H1 (cell line): ENCODE measurements at regions not wholly inside any gene's neighbourhood (a gene's known extent, or its start where the extent isn't known, plus 50 kb on each side); places are given as distances from the start of the nearest gene placed in this dataset.

ENCODE experiments used
- CTCF ChIA-PET: fragments of 300-600 bp; sonication (Branson Sonifier 250); formaldehyde crosslinking; loops from one replicate; lab custom pipeline; 2021; ENCODE audit not compliant: partially characterized antibody; lab: Charles Lee
- POLR2A ChIA-PET: fragments of 300-600 bp; sonication (Branson Sonifier 250); formaldehyde crosslinking; loops from one replicate; lab custom pipeline; 2021; ENCODE audit warnings: inconsistent platforms; ENCODE audit not compliant: partially characterized antibody; lab: Charles Lee
- DNase-seq, 2 experiments: peaks; one replicate each; pipeline versions ENCODE4 v3.0.0 to v3.0.0-alpha.2; 2010 to 2022; ENCODE audit warnings: low spot score in 2 of 2, low read depth in 1 of 2, mixed read lengths in 1 of 2
- FAIRE-seq: peaks from 2 replicates; lab custom pipeline; 2011; peaks lifted over from hg19 to GRCh38; lab: Jason Lieb, UNC
- H2AFZ ChIP-seq: 2 replicates; pipeline ENCODE4 v1.8.1; 2012; ENCODE audit warnings: low read length, inconsistent platforms
- H2AK5ac ChIP-seq: 2 replicates; pipeline ENCODE4 v1.6.1; 2013; ENCODE audit warnings: low read depth, low read length
- H2BK120ac ChIP-seq: replicated peaks from 2 replicates; pipeline ENCODE3; 2013; ENCODE audit warnings: low read depth, low read length, inconsistent platforms
- H2BK12ac ChIP-seq: 2 replicates; pipeline ENCODE4 v1.6.1; 2013; ENCODE audit warnings: low read depth, low read length
- H2BK15ac ChIP-seq: 2 replicates; pipeline ENCODE4 v1.6.1; 2013; ENCODE audit warnings: low read length
- H2BK20ac ChIP-seq: 2 replicates; pipeline ENCODE4 v1.6.1; 2013; ENCODE audit warnings: low read length
- H2BK5ac ChIP-seq: 2 replicates; pipeline ENCODE4 v1.6.1; 2013; ENCODE audit warnings: low read depth, low read length
- H3K14ac ChIP-seq: 2 replicates; pipeline ENCODE4 v1.6.1; 2013; ENCODE audit warnings: inconsistent platforms; ENCODE audit not compliant: insufficient read length
- H3K18ac ChIP-seq: 2 replicates; pipeline ENCODE4 v1.6.1; 2013; ENCODE audit warnings: low read length; ENCODE audit errors: extremely low read depth
- H3K23ac ChIP-seq: 2 replicates; pipeline ENCODE4 v1.6.1; 2013; ENCODE audit warnings: inconsistent platforms; ENCODE audit not compliant: insufficient read length
- H3K23me2 ChIP-seq: 2 replicates; pipeline ENCODE4 v1.6.1; 2013; ENCODE audit warnings: low read depth, low read length
- H3K27ac ChIP-seq: 2 replicates; pipeline ENCODE4 v1.6.1; 2011; ENCODE audit warnings: low read depth, low read length, inconsistent platforms
- H3K27me3 ChIP-seq, 4 experiments: replicated peaks in 1 of 4; 1 replicate in 1 of 4; 2 replicates in 3 of 4; pipeline versions ENCODE4 v1.6.1 to v1.8.1; 2011 to 2013; ENCODE audit warnings: low read length in 3 of 4, mild to moderate bottlenecking in 3 of 4, inconsistent platforms in 2 of 4, mixed read lengths in 2 of 4, moderate library complexity in 1 of 4; ENCODE audit not compliant: control insufficient read depth in 3 of 4, insufficient read depth in 3 of 4; ENCODE audit errors: extremely low read depth in 1 of 4
- H3K36me3 ChIP-seq, 4 experiments: 2 replicates each; pipeline versions ENCODE4 v1.6.1 to v1.8.1; 2011 to 2013; ENCODE audit warnings: mild to moderate bottlenecking in 4 of 4, low read length in 3 of 4, moderate library complexity in 2 of 4, control low read depth in 1 of 4, inconsistent platforms in 1 of 4; ENCODE audit not compliant: insufficient read depth in 4 of 4, control insufficient read depth in 2 of 4
- H3K4ac ChIP-seq: replicated peaks from 2 replicates; pipeline ENCODE3; 2013; ENCODE audit warnings: low read length, low read depth, mixed read lengths, inconsistent platforms; ENCODE audit not compliant: insufficient read length
- H3K4me1 ChIP-seq, 4 experiments: replicated peaks in 1 of 4; 1 replicate in 1 of 4; 2 replicates in 3 of 4; pipeline versions ENCODE4 v1.6.1 to v1.8.1; 2011 to 2013; ENCODE audit warnings: low read length in 3 of 4, inconsistent platforms in 2 of 4, mixed read lengths in 1 of 4; ENCODE audit not compliant: insufficient read depth in 4 of 4, control insufficient read depth in 3 of 4
- H3K4me2 ChIP-seq, 2 experiments: 2 replicates each; pipeline versions ENCODE4 v1.6.1 to v1.8.1; 2011 to 2013; ENCODE audit warnings: low read depth in 2 of 2, low read length in 2 of 2, control low read depth in 1 of 2, inconsistent platforms in 1 of 2, mild to moderate bottlenecking in 1 of 2; ENCODE audit not compliant: insufficient read depth in 1 of 2
- H3K4me3 ChIP-seq, 4 experiments: fragments of 200-600, 300-600 bp in 1 of 4; sonication (generic), shearing (Covaris generic), sonication (Bioruptor Twin) in 1 of 4; 2 replicates each; pipeline versions ENCODE4 v1.5.1 to v1.8.1; 2011 to 2016; ENCODE audit warnings: low read length in 4 of 4, low read depth in 3 of 4, control low read depth in 2 of 4, inconsistent platforms in 2 of 4, mild to moderate bottlenecking in 2 of 4, mixed read lengths in 1 of 4, moderate library complexity in 1 of 4; ENCODE audit not compliant: insufficient read depth in 2 of 4; ENCODE audit errors: extremely low read depth in 1 of 4
- H3K56ac ChIP-seq: replicated peaks from 2 replicates; pipeline ENCODE3; 2013; ENCODE audit warnings: low read depth, mild to moderate bottlenecking, mixed read lengths, low read length, inconsistent platforms; ENCODE audit not compliant: insufficient read length
- H3K79me1 ChIP-seq: 2 replicates; pipeline ENCODE4 v1.6.1; 2013; ENCODE audit warnings: low read depth, low read length, control low read depth
- H3K79me2 ChIP-seq, 2 experiments: 2 replicates each; pipeline versions ENCODE4 v1.6.1 to v1.8.1; 2012 to 2013; ENCODE audit warnings: low read length in 2 of 2, mild to moderate bottlenecking in 2 of 2, inconsistent platforms in 1 of 2; ENCODE audit not compliant: insufficient read depth in 2 of 2, control insufficient read depth in 1 of 2
- H3K9ac ChIP-seq, 4 experiments: replicated peaks in 1 of 4; 1 replicate in 1 of 4; 2 replicates in 3 of 4; pipeline versions ENCODE4 v1.6.1 to v1.8.1; 2011 to 2013; ENCODE audit warnings: low read depth in 3 of 4, low read length in 3 of 4, control low read depth in 2 of 4, mild to moderate bottlenecking in 2 of 4, moderate library complexity in 2 of 4, inconsistent platforms in 1 of 4; ENCODE audit errors: extremely low read depth in 1 of 4
- H3K9me3 ChIP-seq, 2 experiments: 2 replicates each; pipeline versions ENCODE4 v1.6.1 to v1.8.1; 2012 to 2013; ENCODE audit warnings: mild to moderate bottlenecking in 2 of 2, moderate library complexity in 2 of 2, control low read depth in 1 of 2, inconsistent platforms in 1 of 2, low read depth in 1 of 2, low read length in 1 of 2, mixed read lengths in 1 of 2; ENCODE audit not compliant: insufficient read depth in 2 of 2
- H4K20me1 ChIP-seq, 2 experiments: replicated peaks in 1 of 2; 2 replicates each; pipeline versions ENCODE3 to v1.8.1; 2011 to 2013; ENCODE audit warnings: inconsistent platforms in 2 of 2, low read length in 2 of 2, mild to moderate bottlenecking in 1 of 2; ENCODE audit not compliant: insufficient read depth in 2 of 2, control insufficient read depth in 1 of 2
- H4K5ac ChIP-seq: 2 replicates; pipeline ENCODE4 v1.6.1; 2013; ENCODE audit warnings: low read length, low read depth, mixed read lengths, inconsistent platforms; ENCODE audit not compliant: insufficient read length
- H4K8ac ChIP-seq: 2 replicates; pipeline ENCODE4 v1.8.0; 2013; ENCODE audit warnings: mild to moderate bottlenecking, moderate library complexity, low read length, inconsistent platforms; ENCODE audit not compliant: insufficient read depth; ENCODE audit errors: extremely low read depth
- H4K91ac ChIP-seq: replicated peaks from 2 replicates; pipeline ENCODE3; 2013; ENCODE audit warnings: low read length, mixed read lengths, inconsistent platforms; ENCODE audit not compliant: insufficient read length
- BCL11A ChIP-seq, 2 experiments: IDR thresholded peaks; one replicate each; pipeline ENCODE4 v1.6.1; 2011; ENCODE audit warnings: low read depth in 2 of 2, low read length in 2 of 2, mild to moderate bottlenecking in 2 of 2
- CHD1 ChIP-seq: IDR thresholded peaks from 2 replicates; pipeline ENCODE4 v1.6.1; 2012; ENCODE audit warnings: low read depth, low read length, improper control_type of control experiment
- EZH2 ChIP-seq: fragments of 200-600 bp; sonication (generic); IDR thresholded peaks from 2 replicates; pipeline ENCODE4 v1.7.1; 2012; ENCODE audit warnings: low read depth, mild to moderate bottlenecking, moderate library complexity, low read length, inconsistent platforms; ENCODE audit not compliant: severe bottlenecking
- FOSL1 ChIP-seq: IDR thresholded peaks from 2 replicates; pipeline ENCODE4 v1.6.1; 2011; ENCODE audit warnings: mild to moderate bottlenecking, low read depth, low read length, moderate library complexity; ENCODE audit not compliant: insufficient read depth
- HDAC2 ChIP-seq, 2 experiments: fragments of 300-600 bp in 1 of 2; sonication (generic) in 1 of 2; IDR thresholded peaks; 2 replicates each; pipeline ENCODE4 v1.6.1; 2011 to 2012; ENCODE audit warnings: low read depth in 2 of 2, low read length in 2 of 2, mild to moderate bottlenecking in 2 of 2, moderate library complexity in 2 of 2, borderline replicate concordance in 1 of 2, inconsistent platforms in 1 of 2
- HDAC6 ChIP-seq: IDR thresholded peaks from one replicate; pipeline ENCODE4 v1.7.1; 2012; ENCODE audit warnings: low read depth, mild to moderate bottlenecking, inconsistent platforms, low read length, moderate library complexity
- JUND ChIP-seq: IDR thresholded peaks from 2 replicates; pipeline ENCODE4 v1.6.1; 2011; ENCODE audit warnings: mild to moderate bottlenecking, improper control_type of control experiment, low read length
- POU5F1 ChIP-seq: IDR thresholded peaks from 2 replicates; pipeline ENCODE4 v1.6.1; 2011; ENCODE audit warnings: low read depth, mild to moderate bottlenecking, low read length, moderate library complexity
- RBBP5 ChIP-seq: IDR thresholded peaks from 2 replicates; pipeline ENCODE4 v1.7.1; 2012; ENCODE audit warnings: low read depth, mild to moderate bottlenecking, inconsistent platforms, low read length, moderate library complexity, borderline replicate concordance
- RNF2 ChIP-seq: fragments of 200-900, 300-1000 bp; sonication (generic); IDR thresholded peaks from 2 replicates; pipeline ENCODE4 v1.7.1; 2016; ENCODE audit warnings: borderline replicate concordance, low read depth, mild to moderate bottlenecking, antibody characterized with exemption, low read length; ENCODE audit not compliant: poor library complexity, severe bottlenecking; ENCODE audit errors: missing control alignments
- TEAD4 ChIP-seq: IDR thresholded peaks from 2 replicates; pipeline ENCODE4 v1.6.1; 2012; ENCODE audit warnings: low read depth, low read length, inconsistent platforms, mixed read lengths
- USF2 ChIP-seq: IDR thresholded peaks from 2 replicates; pipeline ENCODE4 v1.6.1; 2011; ENCODE audit warnings: low read length, improper control_type of control experiment
- YY1 ChIP-seq: IDR thresholded peaks from 2 replicates; pipeline ENCODE4 v1.6.1; 2011; ENCODE audit warnings: low read depth, mild to moderate bottlenecking, low read length
- WGBS, 2 experiments: shearing (Covaris generic) in 1 of 2; methylation state at CpG; one replicate each; pipeline versions ENCODE4 v1.1.6 to v1.1.7; 2013 to 2015; ENCODE audit warnings: low lambda C conversion rate in 2 of 2, mixed read lengths in 2 of 2, inconsistent platforms in 1 of 2, low coverage in 1 of 2, missing lambda C conversion rate in 1 of 2; ENCODE audit not compliant: insufficient replicate concordance in 2 of 2, insufficient coverage in 1 of 2, insufficient read length in 1 of 2; ENCODE audit errors: extremely low coverage in 1 of 2, missing lambda C conversion rate in 1 of 2; 5-methylcytosine and 5-hydroxymethylcytosine counted together

- Histone ChIP-seq H3K14ac (no peak overlapping the region), H4K20me1 (no peaks in the 10 kb centered on the region), H3K18ac (no peak overlapping the region), H3K23me2 (no peaks in the 10 kb centered on the region), H3K9me3 (no peaks in the 10 kb centered on the region), H3K4me3 (no peak overlapping the region), H2AK5ac (no peak overlapping the region), H4K91ac (no peak overlapping the region), H3K4me1 (no peaks in the 10 kb centered on the region), H3K79me2 (no peaks in the 10 kb centered on the region), H3K9ac (no peak overlapping the region), H2BK12ac (no peak overlapping the region), H2BK15ac (no peak overlapping the region), H3K4me2 (no peak overlapping the region), H2AFZ (no peak overlapping the region), H3K4ac (no peak overlapping the region), H3K56ac (no peak overlapping the region), H4K8ac (no peak overlapping the region), H2BK20ac (no peak overlapping the region), H3K36me3 (no peaks in the 10 kb centered on the region), H2BK120ac (no peak overlapping the region), H3K23ac (no peak overlapping the region), H3K79me1 (no peaks in the 10 kb centered on the region), H3K27ac (no peak overlapping the region), H4K5ac (no peak overlapping the region), H2BK5ac (no peak overlapping the region), H3K27me3 (no peaks in the 10 kb centered on the region)
- FAIRE-seq (no peak), DNase-seq (no peak)
- ChIA-PET CTCF (interaction anchor here (0.7 to 1.6 kb wide), 2 partner anchors 12 to 453 kb away, joined by 3 to 4 read pairs; no protein-coding TSS in a partner anchor), POLR2A (no interaction called here)
- 82% methylated on average over 6 of the region's 6 CpGs; no CpG with 5 or more reads in 1 of the 2 experiments for WGBS, 2 experiments
- TF ChIP-seq CHD1 (no peak), USF2 (no peak), FOSL1 (no peak), RNF2 (no peak), BCL11A (IDR thresholded peaks at IDR 0.05; ENCODE audit: low read depth in 2 of 2, low read length in 2 of 2) (no peak), EZH2 (no peak), JUND (no peak), HDAC6 (no peak), HDAC2 (IDR thresholded peaks at IDR 0.05; ENCODE audit: borderline replicate concordance in 1 of 2, low read depth in 2 of 2, low read length in 2 of 2) (no peak), TEAD4 (no peak), YY1 (no peak), RBBP5 (no peak), POU5F1 (no peak)
These were observed 167.6 kb upstream of the FAM20A start for GRCh38 chr17:68768804-68769203.
